Lower leg skin (tissue), 3 donors: ENCODE measurements at regions not wholly inside any gene's neighbourhood (a gene's known extent, or its start where the extent isn't known, plus 50 kb on each side); places are given as distances from the start of the nearest gene placed in this dataset.

Experiments
- POLR2A ChIP-seq, 2 donors: fragments of 450-650 bp; IDR thresholded peaks; one replicate each; pipeline ENCODE4 v1.6.1; 2016 to 2017; ENCODE audit warnings: antibody characterized with exemption in 2 of 2, mild to moderate bottlenecking in 1 of 2, moderate library complexity in 1 of 2
- TF ChIP-seq, protein P1 (sequence below), 3 donors: fragments of 450-650 bp; IDR thresholded peaks; one replicate each; pipeline ENCODE4 v1.5.1; 2016; ENCODE audit warnings: antibody characterized with exemption in 3 of 3, mild to moderate bottlenecking in 3 of 3, moderate library complexity in 2 of 3

DNA sequence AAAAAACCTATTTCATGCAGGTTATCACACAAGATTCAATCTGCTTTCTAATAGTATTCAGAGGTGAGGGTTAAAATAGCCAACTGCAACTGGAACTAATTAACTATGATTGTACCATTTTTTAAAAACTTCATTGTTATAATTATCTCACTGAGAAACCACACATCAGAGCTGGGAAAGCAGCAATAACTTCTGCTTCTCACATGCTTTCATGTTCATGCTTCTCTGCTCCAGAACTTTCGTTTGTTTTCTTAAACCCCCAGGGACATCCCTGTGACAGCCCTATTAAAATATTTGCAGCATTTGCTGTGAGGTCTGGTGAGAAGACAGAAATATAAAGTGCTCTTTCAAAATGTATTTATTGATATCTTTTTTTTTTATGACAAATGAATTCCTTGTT is 389.0 kb upstream of the SORCS1 start:
- TF ChIP-seq, protein P1, sequence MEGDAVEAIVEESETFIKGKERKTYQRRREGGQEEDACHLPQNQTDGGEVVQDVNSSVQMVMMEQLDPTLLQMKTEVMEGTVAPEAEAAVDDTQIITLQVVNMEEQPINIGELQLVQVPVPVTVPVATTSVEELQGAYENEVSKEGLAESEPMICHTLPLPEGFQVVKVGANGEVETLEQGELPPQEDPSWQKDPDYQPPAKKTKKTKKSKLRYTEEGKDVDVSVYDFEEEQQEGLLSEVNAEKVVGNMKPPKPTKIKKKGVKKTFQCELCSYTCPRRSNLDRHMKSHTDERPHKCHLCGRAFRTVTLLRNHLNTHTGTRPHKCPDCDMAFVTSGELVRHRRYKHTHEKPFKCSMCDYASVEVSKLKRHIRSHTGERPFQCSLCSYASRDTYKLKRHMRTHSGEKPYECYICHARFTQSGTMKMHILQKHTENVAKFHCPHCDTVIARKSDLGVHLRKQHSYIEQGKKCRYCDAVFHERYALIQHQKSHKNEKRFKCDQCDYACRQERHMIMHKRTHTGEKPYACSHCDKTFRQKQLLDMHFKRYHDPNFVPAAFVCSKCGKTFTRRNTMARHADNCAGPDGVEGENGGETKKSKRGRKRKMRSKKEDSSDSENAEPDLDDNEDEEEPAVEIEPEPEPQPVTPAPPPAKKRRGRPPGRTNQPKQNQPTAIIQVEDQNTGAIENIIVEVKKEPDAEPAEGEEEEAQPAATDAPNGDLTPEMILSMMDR (IDR thresholded peaks at IDR 0.05), result no peak
- no peak for TF ChIP-seq POLR2A (IDR thresholded peaks at IDR 0.05)
